GM18868 (cell line): ENCODE measurements at regions not wholly inside any gene's neighbourhood (a gene's known extent, or its start where the extent isn't known, plus 50 kb on each side); places are given as distances from the start of the nearest gene placed in this dataset.
"Not testable (repeated sequence)": the region's sequence is repeated elsewhere in the genome, so short reads cannot be mapped to it uniquely, and the experiment has no call there.

Source experiments
- ATAC-seq: cut with Tn5 transposase; IDR thresholded peaks from one replicate; pipeline ENCODE4 v1.9.1; 2021; ENCODE audit warnings: mild to moderate bottlenecking, moderate library complexity; ENCODE audit not compliant: unreplicated experiment

DNA sequence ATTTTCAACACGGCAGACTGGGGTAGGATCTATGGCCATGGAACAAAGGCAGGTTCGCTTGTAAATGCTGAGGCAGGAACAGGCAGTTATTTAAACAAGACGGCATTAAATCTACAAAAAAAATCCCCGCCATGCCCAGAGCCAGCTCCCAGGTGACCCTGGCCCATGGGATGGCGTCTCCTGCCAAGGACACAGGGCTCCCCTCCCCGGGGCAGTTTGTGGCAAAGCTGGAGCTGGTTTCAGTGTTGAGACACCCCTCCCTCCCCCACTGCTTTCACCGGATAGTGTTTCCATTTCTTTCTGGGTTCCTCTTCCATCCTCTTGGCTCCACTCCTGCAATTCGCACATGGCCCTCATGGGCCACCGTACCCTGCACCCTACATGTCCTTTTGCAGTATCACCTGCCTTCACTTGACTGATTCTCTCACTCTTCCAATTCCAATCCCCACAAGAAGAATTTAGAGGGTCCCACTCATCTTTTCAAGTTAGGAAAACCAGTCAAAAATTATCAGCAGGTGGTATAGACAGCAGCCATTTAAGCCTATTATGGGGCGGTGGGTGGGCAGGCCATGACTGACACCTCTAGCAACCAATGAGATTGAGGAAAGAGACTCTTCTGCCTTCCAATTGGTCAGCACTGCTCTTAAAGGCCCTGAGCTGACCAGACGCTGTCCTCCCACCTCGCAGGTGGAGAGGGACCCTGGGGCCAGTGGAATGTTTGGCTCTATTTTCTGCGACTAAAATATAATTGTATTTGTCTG is 52.0 kb downstream of the OLIG1 start:
- no peak for ATAC-seq

DNA sequence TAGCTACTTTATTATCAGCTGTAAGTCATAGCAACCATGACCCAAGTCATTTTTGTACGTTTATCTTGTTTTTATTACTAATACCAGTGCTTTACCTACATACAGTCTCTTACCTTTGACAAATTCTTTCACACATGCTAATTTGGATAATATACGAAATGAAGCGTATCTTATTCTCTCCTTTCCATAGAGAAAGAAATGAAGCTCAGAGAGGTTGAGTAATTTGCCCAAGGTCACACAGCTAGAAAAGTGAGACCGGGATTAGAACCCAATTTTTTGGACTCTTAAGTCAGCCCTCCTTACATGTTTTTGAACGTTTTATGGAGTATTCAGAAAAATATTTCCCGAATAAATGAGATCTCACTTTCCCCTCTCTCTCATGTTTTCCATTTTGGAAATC is 52.6 kb downstream of the OLIG1 start:
- ATAC-seq, result no peak

DNA sequence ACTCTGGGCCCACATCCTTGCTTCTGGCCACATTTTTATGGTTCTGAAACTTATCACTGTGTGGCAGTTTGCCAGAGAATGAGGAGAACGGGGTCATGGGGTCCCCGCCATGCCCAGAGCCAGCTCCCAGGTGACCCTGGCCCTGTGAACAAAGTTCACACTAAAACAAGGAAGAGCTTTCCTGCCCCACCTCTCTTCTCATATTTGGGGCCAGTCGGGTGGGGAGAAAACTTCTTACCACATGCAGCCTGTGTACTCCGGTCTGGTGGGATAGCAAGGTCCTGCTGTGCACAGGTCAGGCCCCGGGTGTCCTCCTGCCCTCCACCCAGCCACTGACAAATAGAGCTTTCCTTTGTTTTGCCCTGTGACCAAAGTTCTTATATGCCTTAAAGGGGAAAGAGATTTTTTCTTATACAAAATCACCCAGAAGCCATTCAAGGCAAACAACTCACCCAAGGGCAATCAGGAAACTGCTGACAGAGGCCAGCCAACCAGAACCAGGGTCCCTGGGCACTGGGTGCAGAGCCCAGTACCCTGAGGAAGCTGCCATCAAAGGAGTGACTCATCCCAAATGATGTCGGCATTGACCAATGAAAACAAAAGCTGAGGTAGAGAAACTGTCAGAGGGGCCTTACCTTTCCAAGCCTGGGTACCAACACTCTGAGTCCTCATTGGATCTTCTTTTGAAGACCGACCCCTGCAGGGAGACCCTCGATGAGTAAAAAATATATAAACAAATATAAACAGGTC is 53.6 kb downstream of the OLIG1 start:
- no peak for ATAC-seq

DNA sequence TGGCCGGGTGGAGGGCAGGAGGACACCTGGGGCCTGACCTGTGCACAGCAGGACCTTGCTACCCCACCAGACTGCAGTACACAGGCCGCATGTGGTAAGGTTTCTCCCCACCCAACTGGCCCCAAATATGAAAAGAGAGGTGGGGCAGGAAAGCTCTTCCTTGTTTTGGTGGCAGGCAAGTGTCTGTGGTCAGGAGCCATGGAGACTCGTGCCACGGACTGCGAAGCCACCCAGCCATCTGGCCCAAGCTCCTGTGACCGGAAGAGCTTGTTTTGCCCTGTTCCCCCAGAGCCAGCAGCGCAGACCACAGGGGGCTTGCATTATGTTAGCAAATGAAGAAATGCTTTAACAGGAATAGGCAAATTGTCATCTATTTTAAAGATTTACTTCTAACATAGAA is 54.9 kb downstream of the OLIG1 start:
- ATAC-seq, result no peak

DNA sequence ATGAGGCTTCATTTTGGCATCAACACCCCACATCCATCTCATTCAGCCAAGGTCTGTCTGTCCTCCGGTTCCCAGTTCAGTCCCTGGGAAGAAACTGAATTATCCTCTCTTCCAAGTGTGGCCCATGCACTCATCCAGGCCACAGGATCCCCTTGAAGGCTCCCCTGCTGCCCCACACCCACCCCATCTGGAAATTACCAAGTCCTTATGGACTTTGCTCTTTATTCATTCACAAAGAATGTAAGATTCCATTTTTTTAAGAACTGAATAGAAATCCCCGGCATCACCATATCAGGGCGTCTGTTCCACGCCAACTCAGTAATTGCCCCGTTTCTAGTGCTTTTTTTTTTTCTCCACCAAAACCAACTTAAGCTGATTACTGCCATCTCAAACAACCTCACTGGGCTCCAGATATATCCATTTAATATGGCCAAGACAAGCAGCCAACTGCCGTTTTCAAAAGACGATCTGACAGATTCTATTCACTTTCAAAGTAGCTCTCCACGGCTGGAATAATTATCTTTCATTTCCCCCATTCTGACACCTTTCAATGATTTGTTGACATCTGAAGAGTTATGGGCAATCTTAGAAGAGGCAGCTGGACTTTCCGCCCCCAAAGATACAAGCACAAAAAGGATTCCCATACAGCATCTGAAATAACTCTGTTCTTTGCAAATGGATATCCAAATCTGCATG is 55.9 kb downstream of the OLIG1 start:
- no peak for ATAC-seq

DNA sequence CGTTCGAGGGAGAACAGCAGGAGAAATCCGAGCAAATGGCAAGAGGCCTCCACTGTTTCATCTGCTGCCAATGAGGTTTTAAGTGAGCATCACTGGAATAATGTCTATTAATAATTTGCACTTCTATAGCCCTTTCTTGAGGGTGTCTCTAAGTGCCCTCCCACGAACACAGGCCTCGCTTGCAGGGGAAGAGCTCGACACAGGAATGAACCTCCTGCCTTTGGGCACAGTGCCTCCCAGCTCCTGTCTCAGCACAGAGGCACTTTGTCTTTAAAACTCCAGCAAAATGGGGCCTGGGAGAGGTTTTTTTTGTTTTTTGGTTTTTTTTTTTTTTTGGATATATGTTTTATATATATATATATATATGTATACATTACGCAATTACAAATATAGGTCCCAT is 56.6 kb downstream of the OLIG1 start:
- ATAC-seq, result no peak

DNA sequence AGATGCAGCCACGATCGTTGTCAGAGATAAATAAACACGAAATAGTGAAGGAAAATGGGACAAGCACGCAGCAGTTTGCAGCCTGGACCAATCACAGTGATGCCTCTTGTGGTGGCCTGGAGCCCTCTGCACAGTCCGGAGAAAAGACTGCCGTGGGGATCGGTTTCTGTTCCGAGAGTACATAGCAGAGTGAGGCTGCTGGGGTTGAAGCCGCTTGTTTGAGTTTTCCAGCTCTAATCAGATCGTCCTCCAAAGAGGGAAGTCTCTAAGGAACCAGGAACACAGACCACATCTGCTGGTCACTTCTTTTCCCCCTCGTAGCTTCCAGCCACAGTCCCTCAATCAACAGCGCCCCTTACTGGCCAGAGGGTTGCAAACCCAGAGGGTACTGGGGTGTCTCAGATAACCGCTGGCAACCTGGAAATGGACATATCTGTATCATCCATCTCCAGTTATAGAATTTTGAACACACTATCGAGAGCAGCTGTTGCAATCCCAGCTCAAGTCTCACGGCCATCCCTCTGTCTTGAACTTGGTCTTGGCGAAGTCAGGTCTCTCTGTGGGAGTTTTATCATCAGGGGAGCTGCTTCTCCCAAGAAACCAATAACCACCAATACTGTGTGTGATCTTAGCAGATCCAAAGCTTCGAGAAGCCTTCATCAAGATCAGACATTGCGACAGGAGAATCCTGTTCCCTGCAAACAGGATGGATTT is 57.4 kb downstream of the OLIG1 start:
- ATAC-seq, result peak; percentile 58

DNA sequence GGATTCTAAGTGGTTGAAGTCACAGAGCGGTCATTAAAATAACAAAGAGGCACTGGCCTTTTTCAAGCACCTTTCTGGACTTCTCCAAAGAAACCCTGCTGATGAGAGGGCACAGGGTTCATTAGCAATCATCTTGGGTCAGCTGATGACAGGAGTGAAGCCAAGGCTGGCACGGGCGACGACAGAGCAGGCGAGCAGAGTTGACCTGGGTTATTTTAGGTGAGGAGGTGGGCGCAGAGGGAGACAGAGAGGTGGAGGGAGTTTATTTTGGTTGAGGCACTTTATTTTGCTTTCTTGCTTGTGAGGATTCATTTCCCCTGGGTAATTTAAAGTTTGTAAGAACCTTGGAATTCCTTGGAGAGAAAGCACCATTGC is 57.9 kb downstream of the OLIG1 start:
- no peak for ATAC-seq

DNA sequence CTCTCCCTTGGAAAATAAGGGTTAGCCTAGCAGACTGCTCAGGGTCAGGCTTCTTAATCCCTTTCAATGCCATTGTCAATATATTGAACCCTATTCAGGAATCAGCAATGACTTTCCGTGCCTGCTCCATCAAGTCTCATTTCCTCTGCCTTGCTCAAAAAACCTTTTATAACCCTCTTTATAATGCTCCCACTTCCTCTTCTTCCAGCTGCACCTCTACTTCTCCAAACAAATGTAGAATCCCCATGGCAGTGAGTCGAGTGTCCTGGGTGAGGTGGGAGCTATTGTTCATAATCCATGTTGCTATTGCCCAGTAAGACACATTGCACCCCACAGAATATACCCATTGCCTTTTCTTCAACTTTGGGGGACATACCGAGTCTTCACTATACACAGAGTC is 58.6 kb downstream of the OLIG1 start:
- ATAC-seq, result no peak

DNA sequence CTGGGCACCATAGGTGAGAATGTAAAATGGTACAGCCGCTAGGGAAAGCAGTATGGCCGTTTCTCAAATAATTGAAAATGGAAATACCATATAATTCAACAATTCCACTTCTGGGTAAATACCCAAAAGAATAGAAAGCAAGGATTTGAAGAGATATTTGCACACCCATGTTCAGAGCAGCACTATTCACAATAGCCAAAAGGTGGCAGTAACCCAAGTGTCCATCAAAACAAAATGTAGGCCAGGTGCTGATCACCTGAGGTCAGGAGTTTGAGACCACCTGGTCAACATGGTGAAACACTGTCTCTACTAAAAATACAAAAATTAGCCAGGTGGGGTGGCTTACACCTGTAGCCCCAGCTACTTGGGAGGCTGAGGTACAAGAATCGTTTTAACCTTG is 62.1 kb downstream of the OLIG1 start:
- ATAC-seq, result no peak

DNA sequence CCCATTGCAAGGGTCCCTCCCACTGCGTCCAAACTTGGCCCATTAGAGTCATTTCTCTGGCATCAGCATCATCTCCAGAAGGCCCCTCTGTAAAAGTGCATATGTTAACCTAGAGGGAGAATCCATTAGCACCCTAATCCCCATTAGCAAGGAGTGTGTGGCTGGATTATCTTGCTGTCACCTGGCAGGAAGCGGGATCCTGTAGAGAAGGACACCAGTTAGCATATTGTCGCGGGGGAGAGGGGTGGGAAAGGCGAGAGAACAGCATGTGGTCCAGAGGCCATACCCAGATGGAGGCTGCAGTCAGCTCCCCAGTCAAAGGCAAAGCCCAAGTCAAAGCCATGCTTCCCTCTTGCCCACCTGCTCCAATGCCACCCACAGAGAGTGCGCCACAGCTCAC is 64.0 kb downstream of the OLIG1 start:
- ATAC-seq, result no peak

DNA sequence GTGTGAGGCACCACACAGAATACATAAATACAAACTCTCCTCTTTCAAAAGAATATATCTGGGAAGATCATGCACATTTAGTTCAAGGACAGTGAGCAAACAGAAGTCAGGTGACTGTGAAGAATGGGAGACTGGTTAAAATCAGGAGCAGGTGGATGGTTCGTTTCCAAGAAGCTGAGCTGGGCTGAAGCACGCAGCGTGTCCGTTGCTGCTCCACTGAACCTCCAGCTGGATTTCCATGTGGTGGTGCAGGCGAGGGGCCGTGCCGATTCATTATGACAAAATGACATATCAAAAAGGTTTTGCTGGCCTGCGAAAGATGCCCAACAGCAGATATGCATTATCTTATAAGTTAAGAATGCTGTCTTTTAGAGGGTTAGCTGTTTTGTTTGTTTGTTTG is 66.0 kb downstream of the OLIG1 start:
- no peak for ATAC-seq

DNA sequence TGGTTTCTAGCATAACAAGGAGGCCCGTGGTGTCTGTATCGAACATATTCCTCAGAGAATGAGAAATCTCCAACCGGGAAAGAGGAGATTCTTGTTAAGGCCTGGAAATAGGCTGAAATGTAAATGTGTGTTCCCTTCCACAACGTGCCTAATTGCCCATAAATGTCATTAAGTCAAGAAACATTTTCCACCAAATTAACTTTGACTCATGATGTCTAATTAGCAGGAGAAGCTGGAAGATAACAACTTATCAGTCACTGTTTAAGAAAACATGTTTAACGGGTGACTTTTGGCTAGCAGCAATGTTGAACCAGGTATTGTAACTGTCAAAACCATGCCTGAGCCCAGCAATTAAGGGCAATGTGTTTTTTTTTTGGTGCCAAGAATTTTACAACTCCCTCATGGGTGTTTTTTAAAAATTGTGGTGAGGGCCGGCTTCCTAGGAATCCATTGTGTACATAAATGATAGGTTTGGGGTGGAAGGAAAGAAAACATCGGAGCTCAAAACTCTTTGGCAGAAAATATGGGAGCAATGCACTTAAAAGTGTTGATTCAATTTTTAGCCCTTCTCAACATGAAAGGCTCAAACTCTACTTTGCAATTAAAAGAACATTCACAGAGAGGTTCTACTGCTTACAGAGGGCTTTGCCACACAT is 67.0 kb downstream of the OLIG1 start:
- ATAC-seq, result no peak

DNA sequence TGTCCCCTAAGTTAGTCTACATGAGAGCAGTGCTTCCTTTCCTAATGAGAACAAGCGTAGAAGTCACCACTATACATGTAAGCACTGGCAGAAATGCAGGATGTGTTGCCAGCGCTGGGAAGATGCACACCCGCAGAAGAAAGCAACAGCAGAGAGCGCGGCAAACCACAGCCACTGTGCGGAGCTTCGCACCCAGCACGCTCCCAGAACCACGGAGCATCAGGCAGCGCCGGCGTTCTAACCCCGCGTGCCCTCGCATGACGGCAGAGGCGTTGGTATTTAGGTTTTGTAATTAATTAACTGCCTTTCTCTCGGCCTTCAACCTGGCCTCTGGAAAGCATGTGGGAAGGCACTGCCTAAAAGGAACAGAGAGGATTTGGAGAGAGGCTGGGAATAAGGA is 69.1 kb downstream of the OLIG1 start:
- ATAC-seq, result no peak

DNA sequence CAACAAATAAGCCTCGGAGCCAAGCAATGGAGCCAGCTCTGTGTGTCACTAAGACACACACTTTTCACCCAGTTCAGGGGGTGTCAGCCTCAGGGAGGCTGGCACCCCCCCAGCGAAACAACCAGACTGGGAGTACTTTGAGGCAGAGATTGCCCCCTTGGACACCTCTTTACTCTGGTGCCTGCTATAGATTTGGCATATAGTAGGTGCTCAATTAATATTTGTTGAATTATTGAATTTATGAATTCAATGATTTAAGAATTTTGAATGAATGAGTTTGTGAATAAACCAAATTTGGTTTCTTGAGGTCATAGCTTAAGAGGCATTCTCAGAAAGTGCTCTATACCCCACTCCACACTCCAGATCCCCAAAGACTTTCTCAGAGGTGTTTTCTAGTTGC is 70.3 kb downstream of the OLIG1 start:
- ATAC-seq, result no peak

DNA sequence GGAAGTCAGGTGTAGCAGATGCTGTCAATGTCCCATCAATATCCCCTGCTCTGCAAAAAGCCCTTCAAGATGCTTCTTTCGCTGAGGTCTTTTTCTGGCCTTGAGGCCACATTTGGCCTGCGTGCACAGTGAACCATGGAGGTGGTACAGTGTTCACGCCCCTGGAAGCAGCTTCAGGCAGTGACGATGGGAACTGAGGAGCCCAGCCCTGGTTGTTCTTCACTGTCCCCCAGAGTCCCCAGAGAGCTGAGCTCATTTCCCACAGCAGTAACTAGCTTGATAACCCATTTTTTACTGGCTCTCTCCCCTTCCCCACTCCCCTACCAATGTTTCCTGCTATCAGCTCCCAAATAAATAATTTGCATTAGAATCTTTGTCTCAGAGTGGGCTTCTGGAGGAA is 76.5 kb downstream of the OLIG1 start:
- ATAC-seq, result no peak

DNA sequence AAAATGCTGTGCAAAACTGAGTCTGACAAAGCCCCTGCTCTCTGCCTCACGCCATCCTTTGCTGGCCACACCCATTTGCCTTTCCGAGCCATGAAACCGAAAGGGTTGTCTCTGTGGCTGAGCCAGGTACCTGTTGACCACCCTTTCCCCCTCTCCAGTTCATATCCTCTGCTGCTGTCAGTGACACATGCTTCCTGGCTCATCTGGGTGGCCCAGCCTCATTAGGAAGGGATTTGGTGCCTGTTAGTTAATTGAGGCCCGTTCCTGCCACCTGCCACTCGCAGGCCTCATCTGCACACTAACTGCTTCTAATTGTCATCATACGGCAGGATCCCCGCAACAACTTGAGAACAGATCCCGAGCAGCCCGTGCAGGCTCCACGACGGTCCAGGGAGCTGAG is 79.2 kb downstream of the OLIG1 start:
- no peak for ATAC-seq

DNA sequence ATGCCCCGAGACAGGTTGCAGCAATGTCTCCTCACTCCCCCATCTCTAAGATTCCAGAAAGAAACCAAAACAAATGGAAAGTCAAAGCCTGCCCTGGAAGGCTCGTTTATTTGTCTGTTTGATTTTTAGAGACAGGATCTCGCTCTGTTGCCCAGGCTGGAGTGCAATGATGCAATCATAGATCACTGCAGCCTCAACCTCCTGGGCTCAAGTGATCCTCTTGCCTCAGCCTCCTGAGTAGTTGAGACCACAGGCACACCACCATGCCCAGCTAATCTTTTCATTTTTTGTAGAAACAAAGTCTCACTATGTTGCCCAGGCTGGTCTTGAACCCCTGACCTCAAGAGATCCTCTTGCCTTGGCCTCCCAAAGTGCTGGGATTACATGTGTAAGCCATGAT is 78.8 kb upstream of the IFNAR2 start:
- ATAC-seq, result not testable (repeated sequence)

DNA sequence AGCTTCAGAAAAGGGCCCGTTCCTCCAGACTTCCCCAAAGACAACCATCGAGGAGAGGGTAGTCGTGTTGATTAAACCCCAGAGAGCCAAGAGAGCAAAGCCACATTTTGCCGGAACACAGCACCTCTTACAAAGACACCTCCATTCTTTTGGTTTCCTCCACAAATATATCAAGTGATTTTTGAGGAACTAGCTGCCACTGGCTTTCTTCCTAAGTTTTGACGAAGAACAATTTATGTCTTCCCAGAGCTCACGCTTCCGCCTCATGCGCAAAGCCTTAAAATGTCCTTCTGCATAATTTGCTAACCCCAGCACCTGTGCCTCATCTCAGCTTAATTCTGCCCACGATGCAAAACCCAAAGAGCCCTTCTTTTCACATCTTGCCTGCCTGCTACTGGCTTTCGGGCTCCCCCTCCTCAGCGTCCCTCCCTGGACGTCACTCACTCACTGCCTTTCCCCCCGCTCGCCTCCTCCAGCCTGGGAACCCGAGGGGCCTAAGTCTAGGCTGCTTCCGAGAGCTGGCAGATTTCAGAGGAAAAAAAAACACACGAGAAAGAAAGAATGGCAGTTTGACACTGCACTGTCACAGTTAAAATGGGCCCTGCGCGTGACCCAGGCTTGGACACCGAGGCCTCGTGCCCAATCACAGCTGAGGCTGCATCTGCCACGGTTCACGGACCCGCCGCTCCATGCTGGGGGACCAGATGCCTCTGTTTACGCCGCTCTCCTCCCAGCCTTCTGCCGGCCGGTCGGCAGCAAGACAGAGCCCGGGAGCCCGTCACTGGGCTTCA is 77.6 kb upstream of the IFNAR2 start:
- no peak for ATAC-seq

DNA sequence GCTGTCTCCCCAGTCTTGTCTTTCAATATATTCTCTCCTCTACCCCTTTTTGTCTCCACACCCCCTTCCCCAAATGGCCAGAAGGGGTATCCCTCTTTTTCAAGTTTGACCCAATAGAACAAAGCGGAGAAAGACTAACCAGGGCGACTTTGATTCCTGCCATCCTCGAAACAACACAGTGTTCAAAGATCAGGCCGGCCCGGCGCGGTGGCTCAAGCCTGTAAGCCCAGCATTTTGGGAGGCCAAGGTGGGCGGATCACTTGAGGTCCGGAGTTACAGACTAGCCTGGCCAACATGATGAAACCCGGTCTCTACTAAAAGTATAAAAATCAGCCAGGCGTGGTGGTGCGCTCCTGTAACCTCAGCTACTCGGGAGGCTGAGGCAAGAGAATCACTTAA is 77.0 kb upstream of the IFNAR2 start:
- no peak for ATAC-seq
